GM12875 (cell line): ENCODE measurements at regions not wholly inside any gene's neighbourhood (a gene's known extent, or its start where the extent isn't known, plus 50 kb on each side); places are given as distances from the start of the nearest gene placed in this dataset.
"Not testable (repeated sequence)": the region's sequence is repeated elsewhere in the genome, so short reads cannot be mapped to it uniquely, and the experiment has no call there.

Experiments used
- H3K4me3 ChIP-seq: one replicate; pipeline ENCODE4 v1.5.1; 2011; ENCODE audit warnings: low read depth, low read length, control low read depth
- CTCF ChIP-seq: IDR thresholded peaks from 2 replicates; pipeline ENCODE4 v1.5.1; 2011; ENCODE audit warnings: low read depth, mild to moderate bottlenecking, control low read depth, inconsistent platforms, low read length, moderate library complexity, borderline replicate concordance; ENCODE audit not compliant: insufficient read depth

- no peak for TF ChIP-seq CTCF
- H3K4me3 ChIP-seq: no peak overlapping the region
These were observed 88.4 kb upstream of the GUCY1A1 start for GRCh38 chr4:155578219-155578618.

GRCh38 chr4:155574329-155574728 lies 92.3 kb upstream of the GUCY1A1 start:
- H3K4me3 ChIP-seq: not testable (repeated sequence)

GRCh38 chr4:155573126-155573525 lies 93.5 kb upstream of the GUCY1A1 start:
- no peak overlapping the region for H3K4me3 ChIP-seq
- no peak for TF ChIP-seq CTCF

GRCh38 chr4:155572106-155572703 lies 94.4 kb upstream of the GUCY1A1 start:
- TF ChIP-seq CTCF: no peak
- no peak overlapping the region for H3K4me3 ChIP-seq

GRCh38 chr4:155571184-155571944 lies 95.3 kb upstream of the GUCY1A1 start:
- TF ChIP-seq CTCF: no peak
- no peak overlapping the region for H3K4me3 ChIP-seq

GRCh38 chr4:155570661-155571060 lies 96.0 kb upstream of the GUCY1A1 start:
- TF ChIP-seq CTCF: no peak

GRCh38 chr4:155569960-155570515 lies 96.6 kb upstream of the GUCY1A1 start:
- no peak for TF ChIP-seq CTCF
- no peak overlapping the region for H3K4me3 ChIP-seq

More at GRCh38 chr4:155570661-155571060, 96.0 kb upstream of the GUCY1A1 start:
- no peak overlapping the region for H3K4me3 ChIP-seq
